HG03064 (cell line): ENCODE measurements at regions not wholly inside any gene's neighbourhood (a gene's known extent, or its start where the extent isn't known, plus 50 kb on each side); places are given as distances from the start of the nearest gene placed in this dataset.
"Not testable (repeated sequence)": the region's sequence is repeated elsewhere in the genome, so short reads cannot be mapped to it uniquely, and the experiment has no call there.

Experiments used
- ATAC-seq: cut with Tn5 transposase; IDR thresholded peaks from one replicate; pipeline ENCODE4 v1.9.1; 2021; ENCODE audit warnings: low read depth; ENCODE audit not compliant: unreplicated experiment

DNA sequence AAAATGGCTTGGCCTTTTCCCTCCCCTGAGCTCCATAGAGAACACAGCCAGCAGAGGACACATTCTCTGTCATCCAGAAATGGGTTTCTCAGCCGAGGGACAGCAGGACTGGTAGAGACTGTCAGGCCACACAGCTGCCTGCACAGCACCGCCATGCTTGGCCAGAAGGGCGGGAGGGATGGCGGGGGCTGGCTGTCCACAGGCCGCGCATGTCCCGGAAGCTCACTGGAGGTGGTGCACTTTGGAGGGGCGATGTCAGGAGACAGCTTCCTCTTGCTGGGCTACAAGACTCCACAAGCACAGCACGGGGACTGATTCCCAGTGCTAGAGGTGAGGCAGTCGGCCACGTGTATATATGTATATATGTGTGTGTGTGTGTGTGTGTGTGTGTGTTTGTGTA lies 125.3 kb downstream of the GOLGA6L4 start:
- not testable (repeated sequence) for ATAC-seq

DNA sequence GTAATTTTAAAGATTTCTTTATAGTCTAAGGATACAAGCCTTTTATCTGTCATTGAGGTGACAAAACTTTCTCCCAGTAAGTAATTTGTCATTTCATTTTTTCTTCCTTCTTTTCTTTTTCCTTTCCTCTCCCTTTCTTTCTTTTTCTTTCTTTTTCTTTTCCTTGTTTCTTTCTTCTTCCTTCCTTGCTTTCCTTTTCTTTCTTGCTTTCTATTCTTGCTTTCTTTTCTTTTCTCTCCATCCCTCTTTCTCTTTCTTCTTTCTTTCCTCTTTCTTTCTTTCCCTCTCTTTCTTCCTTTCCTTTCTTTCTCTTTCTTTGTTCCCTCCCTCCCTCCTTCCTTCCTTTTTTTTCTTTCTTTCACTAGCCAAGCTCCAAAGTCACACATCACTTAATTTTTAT lies 148.8 kb downstream of the GOLGA6L4 start:
- not testable (repeated sequence) for ATAC-seq

DNA sequence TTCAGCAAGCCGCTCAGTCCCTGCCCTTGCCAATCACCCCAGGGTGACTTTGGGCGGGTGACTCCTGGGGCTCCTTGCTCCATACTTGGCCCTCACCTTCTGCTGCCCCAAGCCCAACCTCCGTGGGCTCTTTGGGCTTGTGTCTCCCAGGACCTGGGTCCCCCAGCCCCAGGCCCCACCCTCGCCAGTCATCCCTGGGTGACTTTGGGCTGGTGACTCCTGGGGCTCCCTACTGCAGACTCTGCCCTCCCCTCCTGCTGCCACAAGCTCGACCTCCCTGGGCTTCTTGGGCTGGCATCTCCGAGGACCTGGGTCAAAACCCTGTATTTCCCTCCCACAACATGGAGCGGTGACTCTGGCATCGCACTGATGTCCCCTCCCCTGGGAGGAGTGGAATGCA lies 151.5 kb downstream of the GOLGA6L4 start:
- no peak for ATAC-seq

DNA sequence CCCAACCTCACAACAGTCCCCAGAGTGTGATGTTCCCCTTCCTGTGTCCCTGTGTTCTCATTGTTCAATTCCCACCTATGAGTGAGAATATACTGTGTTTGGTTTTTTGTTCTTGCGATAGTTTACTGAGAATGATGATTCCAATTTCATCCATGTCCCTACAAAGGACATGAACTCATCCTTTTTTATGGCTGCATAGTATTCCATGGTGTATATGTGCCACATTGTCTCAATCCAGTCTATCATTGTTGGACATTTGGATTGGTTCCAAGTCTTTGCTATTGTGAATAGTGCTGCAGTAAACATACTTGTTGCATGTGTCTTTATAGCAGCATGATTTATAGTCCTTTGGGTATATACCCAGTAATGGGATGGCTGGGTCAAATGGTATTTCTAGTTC lies 152.6 kb downstream of the GOLGA6L4 start:
- ATAC-seq = not testable (repeated sequence)

DNA sequence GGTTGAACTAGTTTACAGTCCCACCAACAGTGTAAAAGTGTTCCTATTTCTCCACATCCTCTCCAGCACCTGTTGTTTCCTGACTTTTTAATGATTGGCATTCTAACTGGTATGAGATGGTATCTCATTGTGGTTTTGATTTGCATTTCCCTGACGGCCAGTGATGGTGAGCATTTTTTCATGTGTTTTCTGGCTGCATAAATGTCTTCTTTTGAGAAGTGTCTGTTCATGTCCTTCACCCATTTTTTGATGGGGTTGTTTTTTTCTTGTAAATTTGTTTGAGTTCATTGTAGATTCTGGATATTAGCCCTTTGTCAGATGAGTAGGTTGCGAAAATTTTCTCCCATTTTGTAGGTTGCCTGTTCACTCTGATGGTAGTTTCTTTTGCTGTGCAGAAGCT lies 153.1 kb downstream of the GOLGA6L4 start:
- not testable (repeated sequence) for ATAC-seq

DNA sequence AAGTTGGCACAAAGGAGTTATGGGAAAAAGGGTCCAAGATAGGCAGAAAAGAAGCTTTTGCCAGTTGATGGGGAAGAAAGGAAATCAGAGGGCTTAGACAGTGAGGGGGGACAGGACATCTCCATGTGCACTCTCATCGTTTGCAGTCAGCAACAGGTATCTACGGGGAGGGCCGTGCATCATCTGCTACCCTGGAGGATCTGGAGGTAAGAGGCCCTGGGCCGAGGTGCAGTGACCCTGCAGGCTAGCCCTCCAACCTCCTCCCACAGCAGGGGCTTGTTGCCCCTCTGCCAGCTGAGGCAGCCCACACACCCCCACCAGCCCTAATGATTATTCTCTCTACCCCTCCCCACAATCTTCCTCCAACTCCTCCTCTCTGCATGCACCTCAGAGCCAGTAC lies 154.8 kb downstream of the GOLGA6L4 start:
- not testable (repeated sequence) for ATAC-seq

DNA sequence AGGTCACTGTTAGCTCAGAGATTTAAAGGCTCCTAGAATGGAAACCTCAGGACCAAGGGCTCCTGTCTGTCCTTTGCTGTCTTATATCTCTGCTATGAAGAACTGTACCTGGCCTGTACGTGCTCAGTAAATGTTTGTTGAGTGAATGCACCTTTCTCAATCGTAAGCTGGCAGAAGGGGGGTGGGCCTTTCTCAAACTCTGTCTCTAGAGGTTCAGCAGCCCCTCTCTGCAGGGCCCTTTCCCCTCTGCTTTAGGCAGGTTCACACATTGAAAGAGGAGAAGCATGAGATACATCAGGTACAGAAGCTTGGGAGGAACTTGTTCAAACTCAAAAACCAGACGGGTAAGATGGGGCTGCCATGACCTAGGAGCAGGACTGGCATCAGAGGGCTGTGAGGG lies 155.6 kb downstream of the GOLGA6L4 start:
- ATAC-seq = no peak

DNA sequence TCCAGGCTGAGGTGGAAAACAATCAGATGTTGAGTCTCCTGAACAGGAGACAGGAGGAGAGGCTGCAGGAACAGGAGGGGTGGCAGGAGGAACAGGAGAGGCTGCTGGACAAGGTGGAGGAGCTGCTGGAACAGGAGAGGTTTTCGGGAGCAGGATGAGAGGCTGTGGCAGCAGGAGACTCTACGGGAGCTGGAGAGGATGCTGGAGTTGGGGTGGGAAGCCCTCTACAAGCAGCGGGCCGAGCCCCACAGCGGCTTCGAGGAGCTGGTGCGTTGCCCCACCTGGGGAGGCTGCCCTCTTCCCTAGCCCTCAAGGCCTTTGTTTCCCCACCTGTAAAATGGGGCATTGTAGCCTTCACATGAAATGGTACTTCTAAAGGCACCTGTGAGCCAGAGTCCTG lies 156.4 kb downstream of the GOLGA6L4 start:
- ATAC-seq = not testable (repeated sequence)

DNA sequence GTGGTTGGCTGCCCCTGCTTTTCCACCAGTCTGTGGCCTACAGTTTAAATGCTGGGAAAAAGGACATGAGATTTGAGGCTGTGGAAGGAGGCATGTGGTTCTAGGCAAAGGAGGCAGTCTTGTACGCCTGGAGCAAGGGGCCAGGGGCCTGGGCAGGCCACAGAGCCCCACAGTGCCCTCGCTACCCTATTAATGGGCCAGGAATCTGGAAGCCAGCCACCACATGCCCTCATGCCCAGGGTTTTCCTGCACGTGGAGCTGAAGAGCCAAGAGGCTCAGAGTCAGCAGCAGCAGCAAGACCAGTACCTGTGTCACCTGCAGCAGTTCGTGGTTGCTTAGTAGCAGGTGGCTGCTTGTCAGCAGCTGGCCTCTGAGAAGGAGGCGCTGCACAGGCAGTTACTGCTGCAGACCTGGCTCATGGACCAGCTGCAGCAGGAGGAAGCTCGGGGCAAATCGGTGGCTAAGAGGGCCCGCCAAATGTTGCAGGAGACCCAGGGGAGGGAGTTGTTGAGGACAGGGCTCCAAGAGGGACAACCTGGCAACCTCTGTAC lies 157.9 kb downstream of the GOLGA6L4 start:
- ATAC-seq = not testable (repeated sequence)

DNA sequence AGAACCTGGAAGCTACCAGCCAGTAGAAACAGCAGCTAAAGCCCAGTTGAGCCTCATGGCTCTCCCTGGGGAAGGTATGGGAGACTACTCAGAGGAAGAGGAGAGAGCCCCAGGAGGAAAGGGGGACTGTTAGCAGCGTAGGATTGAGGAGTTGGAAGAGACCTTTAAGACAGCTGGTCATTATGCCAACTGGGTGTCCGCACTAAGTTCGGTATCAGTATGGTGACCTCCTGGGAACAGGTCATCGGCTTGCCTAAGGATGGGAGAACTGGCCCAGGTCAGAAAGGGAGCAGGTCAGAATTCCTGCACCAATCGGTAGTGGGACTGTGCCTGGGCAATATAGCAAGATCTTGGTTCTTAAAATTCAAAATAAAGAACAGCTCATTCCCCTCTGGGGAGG lies 158.4 kb downstream of the GOLGA6L4 start:
- not testable (repeated sequence) for ATAC-seq

DNA sequence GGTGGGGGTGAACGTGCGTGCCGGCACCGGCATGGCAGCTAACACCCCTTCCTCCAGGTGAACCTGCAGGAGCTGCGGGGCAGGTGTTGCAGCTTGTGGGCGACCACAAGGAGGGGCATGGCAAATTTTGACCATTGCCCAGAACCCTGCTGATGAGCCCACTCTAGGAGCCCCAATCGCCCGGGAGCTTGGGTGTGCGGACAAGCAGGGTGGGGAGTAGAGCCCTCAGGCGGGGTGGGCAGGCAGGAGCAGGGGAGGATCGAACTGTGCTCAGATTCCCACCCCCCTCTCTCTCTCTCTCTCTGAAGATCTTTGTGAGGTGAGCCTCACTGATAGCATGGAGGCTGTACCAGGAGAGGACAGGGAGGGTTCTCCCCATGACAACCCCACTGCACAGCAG lies 159.8 kb downstream of the GOLGA6L4 start:
- not testable (repeated sequence) for ATAC-seq

DNA sequence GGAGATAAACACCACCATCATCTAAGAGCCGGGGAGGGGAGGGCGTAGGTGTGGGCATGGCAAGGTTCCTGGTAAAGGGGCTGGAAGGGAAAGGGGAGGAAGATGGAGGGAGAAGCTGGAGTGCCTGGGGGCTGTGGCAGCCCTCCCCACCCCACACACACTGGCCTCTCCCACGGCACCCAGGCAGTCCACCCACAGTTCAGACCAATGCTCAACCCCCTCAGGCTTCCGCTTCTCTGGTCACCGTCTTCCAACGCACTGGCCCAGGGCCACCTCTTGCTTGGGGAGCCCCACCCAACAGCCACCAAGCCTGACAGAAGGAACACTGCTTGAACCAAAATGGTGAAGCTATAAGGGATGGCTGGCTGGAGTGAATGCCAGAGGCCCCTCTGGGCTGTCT lies 160.3 kb downstream of the GOLGA6L4 start:
- ATAC-seq = not testable (repeated sequence)

DNA sequence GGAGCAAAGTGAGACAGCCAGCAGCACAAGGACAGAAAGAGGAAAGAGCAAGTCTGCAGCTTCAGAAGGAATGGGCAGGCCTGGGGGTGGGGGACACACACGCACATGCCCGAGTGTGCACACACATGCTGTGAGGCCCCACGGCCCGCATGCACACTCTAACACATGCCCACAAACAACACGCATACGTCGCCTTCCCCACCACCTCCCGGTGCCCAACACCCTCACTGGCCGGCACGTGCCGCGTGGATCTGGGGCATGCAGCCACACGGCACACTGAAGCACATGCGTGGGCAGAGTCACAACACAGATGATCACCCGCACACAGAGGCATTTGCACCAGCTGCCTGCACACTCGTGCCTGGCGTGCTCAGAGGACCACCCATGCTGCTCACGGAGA lies 161.5 kb downstream of the GOLGA6L4 start:
- not testable (repeated sequence) for ATAC-seq

DNA sequence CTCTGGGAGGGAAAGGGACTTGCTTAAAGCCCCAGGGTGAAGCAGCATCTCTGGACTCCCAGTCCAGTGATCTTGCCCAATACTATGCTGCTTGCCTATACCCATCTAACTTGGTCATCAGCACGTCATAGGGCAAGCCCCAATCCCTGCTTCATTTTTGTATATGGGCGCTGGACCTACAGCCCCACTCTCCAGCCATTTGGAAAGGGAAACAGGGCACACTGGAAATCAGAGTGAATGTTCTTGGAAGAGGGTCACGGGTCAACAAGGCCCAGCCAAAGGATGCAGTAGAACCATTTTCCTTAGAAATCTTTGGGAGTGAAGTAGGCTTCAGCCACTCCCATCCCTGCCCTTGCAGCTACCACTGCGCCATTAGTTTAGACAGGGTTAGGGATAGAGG lies 162.5 kb downstream of the GOLGA6L4 start:
- not testable (repeated sequence) for ATAC-seq

DNA sequence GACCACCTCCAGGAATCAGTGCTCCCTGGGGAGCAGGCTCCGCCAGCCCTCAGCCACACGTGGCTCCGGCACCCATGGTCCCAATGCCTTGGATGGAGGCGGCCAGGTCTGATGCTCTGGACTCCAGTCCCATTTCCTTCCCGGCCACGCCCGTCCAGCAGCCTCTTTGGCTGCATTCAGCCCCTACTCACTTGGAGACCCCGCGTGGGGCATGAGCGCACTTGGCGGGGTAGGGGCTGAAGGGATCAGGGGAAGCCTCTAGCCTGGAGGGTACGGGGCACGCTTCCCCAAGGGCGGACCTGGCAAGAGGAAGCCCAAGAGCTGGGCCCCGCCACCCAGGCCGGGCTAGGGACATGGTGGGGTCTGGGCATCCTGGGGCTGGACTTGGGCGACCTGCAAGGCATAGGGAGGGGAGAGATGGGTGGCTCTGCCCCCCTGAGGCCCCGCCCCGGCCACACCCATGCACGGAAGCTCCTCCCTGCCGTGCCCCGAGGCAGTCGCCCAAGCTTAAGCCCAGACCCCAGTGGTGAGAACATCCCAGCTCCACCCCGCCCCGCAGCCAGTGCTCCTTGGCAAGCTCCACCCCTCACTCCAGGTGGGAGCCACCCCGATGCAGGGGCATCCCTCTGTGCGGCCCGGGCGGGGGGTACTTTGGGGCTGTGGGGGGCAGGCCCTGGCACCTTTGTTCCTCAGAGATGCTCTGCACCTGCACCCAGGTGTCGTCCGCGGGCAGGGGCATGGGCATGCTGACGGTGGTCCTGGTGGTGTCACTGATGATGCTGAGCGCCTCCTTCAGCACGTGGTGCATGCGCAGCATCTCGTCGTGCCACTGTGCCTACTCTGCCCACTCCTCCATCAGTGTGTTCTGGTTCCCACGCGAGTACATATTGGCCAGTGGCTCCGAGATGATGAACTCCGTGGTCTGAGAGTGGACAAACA lies 163.5 kb downstream of the GOLGA6L4 start:
- ATAC-seq = no peak

DNA sequence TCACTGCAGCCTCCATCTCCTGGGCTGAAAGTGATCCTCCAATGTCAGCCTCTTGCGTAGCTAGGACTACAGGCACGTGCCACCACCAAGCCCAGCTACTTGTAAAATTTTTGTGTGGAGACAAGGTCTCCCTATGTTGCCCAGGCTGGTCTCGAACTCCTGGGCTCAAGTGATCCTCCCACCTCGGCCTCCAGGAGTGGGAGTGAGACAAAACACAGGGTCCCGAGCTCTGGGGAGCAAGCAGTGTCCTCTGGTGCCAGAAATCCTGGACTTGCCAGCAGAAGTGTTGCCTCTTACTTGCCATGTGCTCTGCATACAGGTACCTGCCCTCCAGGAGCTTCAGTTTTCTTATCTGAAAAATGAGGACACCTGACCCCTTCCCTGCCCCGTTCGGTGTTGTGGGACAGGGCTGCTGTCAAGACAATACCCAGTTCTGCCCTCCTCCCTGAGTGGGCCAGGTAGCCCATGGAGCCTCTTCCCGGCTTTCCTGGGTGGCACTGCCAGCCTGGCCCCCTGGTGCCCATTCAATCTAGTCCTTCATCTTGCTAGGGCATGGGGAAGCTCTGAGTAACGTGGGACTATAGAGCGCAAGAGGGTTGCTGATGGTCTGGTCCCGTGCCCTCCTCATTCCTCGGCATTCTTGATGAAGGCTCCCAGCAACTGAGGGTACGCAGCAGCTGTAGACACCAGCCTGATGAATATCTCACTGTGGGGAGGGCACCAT lies 164.6 kb downstream of the GOLGA6L4 start:
- no peak for ATAC-seq

DNA sequence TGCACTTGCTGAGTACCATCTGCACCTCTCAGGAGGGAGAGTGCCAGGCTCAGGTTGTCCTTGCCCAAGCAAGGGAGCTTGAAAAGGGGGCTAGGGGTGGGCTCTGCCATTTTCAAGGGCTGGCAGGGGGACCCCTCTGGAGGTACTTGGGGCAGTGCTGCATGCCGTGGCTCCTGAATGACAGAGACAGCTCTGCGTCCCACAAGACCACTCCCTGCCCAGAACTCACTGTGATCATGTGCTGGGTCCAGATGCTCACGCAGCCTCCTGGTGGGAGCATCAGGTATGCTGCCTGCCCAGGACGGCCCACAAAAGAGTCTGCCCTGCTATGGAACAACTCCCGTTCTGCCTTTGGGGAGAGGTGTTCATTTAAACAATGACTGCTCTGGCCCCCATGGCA lies 165.2 kb downstream of the GOLGA6L4 start:
- ATAC-seq = no peak

DNA sequence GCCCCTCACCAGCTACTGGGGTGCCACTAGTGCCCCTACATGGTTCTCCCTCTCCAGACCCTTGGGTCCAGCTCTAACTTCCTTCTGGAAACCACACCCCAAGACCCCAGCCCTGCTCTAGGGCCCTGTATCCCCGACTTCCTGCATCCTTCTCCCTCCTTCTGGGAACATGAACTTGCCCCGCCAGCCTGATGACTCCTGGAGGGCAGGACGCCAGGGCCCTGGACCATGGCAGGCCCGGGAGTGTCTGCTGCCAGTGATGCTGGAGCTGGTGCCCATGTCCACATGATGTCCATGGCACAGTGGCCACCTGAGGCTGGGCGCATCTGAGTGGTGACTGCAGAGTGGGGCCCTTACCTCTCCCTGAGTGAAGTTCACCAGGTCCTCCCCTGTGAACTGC lies 165.9 kb downstream of the GOLGA6L4 start:
- not testable (repeated sequence) for ATAC-seq

DNA sequence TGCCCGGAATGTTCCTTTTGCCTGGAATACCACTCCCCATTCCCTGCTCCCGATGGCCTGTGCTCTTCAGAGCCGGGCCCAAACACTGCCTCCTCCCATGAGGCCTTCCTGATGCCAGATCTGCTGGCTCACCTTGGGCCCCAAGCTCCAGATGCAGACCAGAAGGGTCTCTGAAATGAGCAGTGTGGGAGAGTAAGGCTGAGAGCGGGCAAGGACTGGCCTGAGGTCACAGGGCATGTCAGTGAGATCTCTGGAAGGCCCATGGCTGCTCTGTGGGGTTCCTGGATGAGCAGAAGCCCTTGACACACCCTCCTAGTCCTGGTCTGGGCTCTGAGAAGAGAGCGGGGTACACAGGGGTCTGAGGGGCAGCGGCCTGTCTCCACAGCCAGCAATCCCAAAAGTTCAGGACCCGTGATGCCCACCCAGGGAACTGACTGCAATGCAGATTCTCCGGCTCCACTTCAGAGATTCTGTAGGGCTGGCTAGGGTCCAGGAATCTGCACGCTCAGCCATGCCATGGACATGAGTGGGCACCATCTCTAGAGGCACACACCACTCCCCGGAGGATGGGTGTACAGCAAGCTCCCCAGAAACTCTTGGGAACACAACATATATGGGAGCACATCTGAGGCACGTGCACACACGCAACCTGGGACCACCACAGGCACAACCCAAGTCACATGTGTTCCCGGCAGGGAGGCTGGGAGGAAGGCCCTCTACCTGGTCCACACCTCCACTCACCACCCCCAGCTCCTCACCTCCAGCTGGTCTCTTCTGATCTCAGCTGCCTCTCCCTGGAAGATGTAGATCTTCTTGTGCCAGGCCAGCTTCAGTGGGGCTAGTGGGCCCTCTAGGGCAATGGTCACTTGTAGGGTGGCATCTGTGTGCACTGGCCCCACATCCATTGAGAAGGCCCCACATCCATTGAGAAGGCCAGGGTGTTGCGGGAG lies 166.6 kb downstream of the GOLGA6L4 start:
- ATAC-seq = not testable (repeated sequence)
